A549 (cell line): ENCODE measurements at regions not wholly inside any gene's neighbourhood (a gene's known extent, or its start where the extent isn't known, plus 50 kb on each side); places are given as distances from the start of the nearest gene placed in this dataset.
"Not testable (repeated sequence)": the region's sequence is repeated elsewhere in the genome, so short reads cannot be mapped to it uniquely, and the experiment has no call there.

Experiments
- ATAC-seq, 2 experiments: fragments of 200-7000 bp in 1 of 2; fragments of >200 bp in 1 of 2; cut with Nextera tagmentation in 1 of 2; cut with Tn5 transposase in 1 of 2; 3 replicates each; pipeline versions ENCODE4 v1.8.0 to v1.9.1; 2018 to 2020; ENCODE audit warnings: mild to moderate bottlenecking in 1 of 2, moderate library complexity in 1 of 2
- CTCF ChIA-PET: fragments of 300-600 bp; sonication (Branson Sonifier 250); formaldehyde crosslinking; extraction: SDS; loops from one replicate; lab custom pipeline; 2021; ENCODE audit warnings: antibody characterized with exemption, inconsistent platforms; lab: Yijun Ruan, JAX
- POLR2A ChIA-PET: fragments of 350-600 bp; formaldehyde crosslinking; extraction: SDS; loops from one replicate; lab custom pipeline; 2021; ENCODE audit warnings: antibody characterized with exemption, inconsistent platforms; lab: Yijun Ruan, JAX
- DNase-seq, 2 experiments: peaks; one replicate each; pipeline versions ENCODE4 v3.0.0 to v3.0.0-alpha.2; 2011 to 2016; ENCODE audit warnings: low read depth in 1 of 2, low spot score in 1 of 2
- FAIRE-seq: peaks from 2 replicates; lab custom pipeline; 2011; peaks lifted over from hg19 to GRCh38; lab: Jason Lieb, UNC
- H3K27ac ChIP-seq, 2 experiments: fragments of >200 bp; sonication (Bioruptor Twin); formaldehyde crosslinking; 3 replicates each; pipeline ENCODE4 v1.5.1; 2016 to 2017
- H3K4me1 ChIP-seq: fragments of >200 bp; sonication (Bioruptor Twin); formaldehyde crosslinking; 3 replicates; pipeline ENCODE4 v1.6.1; 2016
- H3K4me2 ChIP-seq: fragments of >200 bp; sonication (Bioruptor Twin); formaldehyde crosslinking; 3 replicates; pipeline ENCODE4 v1.6.1; 2016
- H3K4me3 ChIP-seq: fragments of >200 bp; sonication (Bioruptor Twin); formaldehyde crosslinking; 3 replicates; pipeline ENCODE4 v1.5.1; 2016
- H3K9me3 ChIP-seq: fragments of >200 bp; sonication (Bioruptor Twin); formaldehyde crosslinking; 3 replicates; pipeline ENCODE4 v1.6.1; 2016
- ATOH8 ChIP-seq: fragments of 250-450 bp; sonication (Bioruptor Pico); IDR thresholded peaks from 2 replicates; pipeline ENCODE4 v1.5.0; 2020; ENCODE audit warnings: low read depth, mild to moderate bottlenecking, moderate library complexity
- BCL3 ChIP-seq: fragments of >200 bp; sonication (Bioruptor Twin); formaldehyde crosslinking; IDR thresholded peaks from 3 replicates; pipeline ENCODE4 v1.6.1; 2016
- BHLHE40 ChIP-seq: IDR thresholded peaks from 2 replicates; pipeline ENCODE4 v1.6.1; 2012; ENCODE audit warnings: low read depth, low read length, inconsistent platforms
- E2F6 ChIP-seq: IDR thresholded peaks from 2 replicates; pipeline ENCODE4 v1.6.1; 2012; ENCODE audit warnings: low read depth, borderline replicate concordance
- EHMT2 ChIP-seq: fragments of 200-600 bp; sonication (generic); IDR thresholded peaks from 2 replicates; pipeline ENCODE4 v1.6.1; 2016; ENCODE audit warnings: antibody characterized with exemption, low read depth, mild to moderate bottlenecking, moderate library complexity
- ELK1 ChIP-seq: fragments of 150-350 bp; IDR thresholded peaks from 2 replicates; pipeline ENCODE4 v1.6.1; 2014; ENCODE audit warnings: low read depth, mild to moderate bottlenecking, low read length
- ESRRA ChIP-seq: fragments of 150-350 bp; IDR thresholded peaks from 2 replicates; pipeline ENCODE4 v1.6.1; 2014; ENCODE audit warnings: mild to moderate bottlenecking, low read length, borderline replicate concordance
- FOSB ChIP-seq: fragments of 250-450 bp; sonication (Bioruptor Pico); IDR thresholded peaks from 2 replicates; pipeline ENCODE4 v1.5.0; 2020; ENCODE audit warnings: mild to moderate bottlenecking, moderate library complexity
- FOSL2 ChIP-seq, 2 experiments: fragments of 450-650 bp in 1 of 2; fragments of >200 bp in 1 of 2; sonication (Bioruptor Twin) in 1 of 2; formaldehyde crosslinking; IDR thresholded peaks; 2 replicates each; pipeline versions ENCODE4 v1.5.0 to v1.6.1; 2016 to 2020; ENCODE audit warnings: mild to moderate bottlenecking in 1 of 2, moderate library complexity in 1 of 2
- FOXS1 ChIP-seq: fragments of 250-450 bp; sonication (Bioruptor Pico); IDR thresholded peaks from 2 replicates; pipeline ENCODE4 v1.5.0; 2020; ENCODE audit warnings: mild to moderate bottlenecking, moderate library complexity
- GATA3 ChIP-seq: IDR thresholded peaks from 2 replicates; pipeline ENCODE4 v1.6.1; 2012; ENCODE audit warnings: borderline replicate concordance
- HES2 ChIP-seq: fragments of >200 bp; sonication (Bioruptor Twin); formaldehyde crosslinking; IDR thresholded peaks from 2 replicates; pipeline ENCODE4 v1.6.1; 2016
- JUNB ChIP-seq: fragments of >200 bp; sonication (Bioruptor Twin); formaldehyde crosslinking; IDR thresholded peaks from 2 replicates; pipeline ENCODE4 v1.6.1; 2016
- KDM1A ChIP-seq: fragments of 200-600 bp; sonication (generic); IDR thresholded peaks from 2 replicates; pipeline ENCODE4 v1.6.1; 2016; ENCODE audit warnings: low read depth, mild to moderate bottlenecking
- NFE2L2 ChIP-seq: fragments of 150-350 bp; conservative IDR thresholded peaks from 2 replicates; pipeline ENCODE4 v1.6.1; 2014; ENCODE audit warnings: low read length
- NPAS2 ChIP-seq: fragments of 250-450 bp; sonication (Bioruptor Pico); IDR thresholded peaks from 2 replicates; pipeline ENCODE4 v1.8.0; 2022; ENCODE audit warnings: mild to moderate bottlenecking, moderate library complexity, borderline replicate concordance
- PHF8 ChIP-seq: fragments of 200-600 bp; sonication (generic); IDR thresholded peaks from 2 replicates; pipeline ENCODE4 v1.6.1; 2016; ENCODE audit warnings: low read depth, mild to moderate bottlenecking, antibody characterized with exemption, moderate library complexity, borderline replicate concordance
- POLR2AphosphoS2 ChIP-seq: conservative IDR thresholded peaks from 2 replicates; pipeline ENCODE4 v1.6.1; 2012; ENCODE audit warnings: low read length, improper control_type of control experiment, inconsistent platforms
- RCOR1 ChIP-seq: fragments of 150-350 bp; IDR thresholded peaks from 2 replicates; pipeline ENCODE4 v1.6.1; 2014; ENCODE audit warnings: antibody characterized with exemption, low read length, low read depth
- RFX5 ChIP-seq: fragments of 450-650 bp; IDR thresholded peaks from 2 replicates; pipeline ENCODE4 v1.7.1; 2014; ENCODE audit warnings: antibody characterized with exemption, mild to moderate bottlenecking, moderate library complexity
- RNF2 ChIP-seq: fragments of 200-600 bp; sonication (generic); IDR thresholded peaks from 2 replicates; pipeline ENCODE4 v1.6.1; 2016; ENCODE audit warnings: low read depth, mild to moderate bottlenecking, antibody characterized with exemption, moderate library complexity, borderline replicate concordance
- SMC3 ChIP-seq: fragments of >200 bp; sonication (Bioruptor Twin); formaldehyde crosslinking; IDR thresholded peaks from 3 replicates; pipeline ENCODE4 v1.6.1; 2018; ENCODE audit warnings: inconsistent platforms
- SREBF2 ChIP-seq: fragments of 450-650 bp; IDR thresholded peaks from 2 replicates; pipeline ENCODE4 v1.6.1; 2014; ENCODE audit warnings: mild to moderate bottlenecking, moderate library complexity
- TFCP2L1 ChIP-seq: fragments of 250-450 bp; sonication (Bioruptor Pico); IDR thresholded peaks from 2 replicates; pipeline ENCODE4 v1.5.0; 2021; ENCODE audit warnings: mild to moderate bottlenecking
- USF2 ChIP-seq: fragments of 450-650 bp; IDR thresholded peaks from 2 replicates; pipeline ENCODE4 v1.6.1; 2014; ENCODE audit warnings: antibody characterized with exemption
- ZNF302 ChIP-seq: fragments of 250-450 bp; sonication (Bioruptor Pico); IDR thresholded peaks from 2 replicates; pipeline ENCODE4 v1.9.0; 2021; ENCODE audit warnings: inconsistent platforms, mild to moderate bottlenecking, moderate library complexity
- WGBS: methylation state at CpG from one replicate; pipeline ENCODE4 v1.1.6; 2017; ENCODE audit errors: missing lambda C conversion rate; 5-methylcytosine and 5-hydroxymethylcytosine counted together

GRCh38 chr1:208737161-208737560 is 493.0 kb upstream of the PLXNA2 start:
- Histone ChIP-seq H3K4me2 (no peak overlapping the region), H3K4me3 (no peak overlapping the region), H3K9me3 (no peaks in the 10 kb centered on the region), H3K27ac (no peak overlapping the region), H3K4me1 (no peaks in the 10 kb centered on the region)
- POLR2A ChIA-PET = no interaction called here
- CTCF ChIA-PET = no interaction called here
- no peak for FAIRE-seq
- TF ChIP-seq PHF8 (no peak), ZNF302 (CRISPR knock-in tag) (no peak), JUNB (no peak), GATA3 (no peak), KDM1A (no peak), FOXS1 (CRISPR knock-in tag) (no peak), BHLHE40 (no peak), ATOH8 (CRISPR knock-in tag) (no peak), USF2 (no peak), NPAS2 (no peak), RNF2 (no peak), SREBF2 (no peak)
- WGBS = 47% methylated on average over 4 of the region's 4 CpGs
- no peak for ATAC-seq
- DNase-seq = no peak

- no peaks in the 10 kb centered on the region for H3K9me3 ChIP-seq
- POLR2A ChIA-PET = no interaction called here
- no peak overlapping the region for H3K4me2 ChIP-seq
- CTCF ChIA-PET = no interaction called here
- FAIRE-seq = no peak
- DNase-seq = no peak
- no peak for ATAC-seq
- H3K4me3 ChIP-seq = no peak overlapping the region
- H3K27ac ChIP-seq = no peak overlapping the region
- H3K4me1 ChIP-seq = no peaks in the 10 kb centered on the region
- no peak for TF ChIP-seq ELK1
- no peak for TF ChIP-seq NFE2L2
- TF ChIP-seq KDM1A = no peak
- no peak for TF ChIP-seq BCL3
- TF ChIP-seq POLR2AphosphoS2 = no peak
- no peak for TF ChIP-seq RFX5
- no peak for TF ChIP-seq TFCP2L1 (CRISPR knock-in tag)
- no peak for TF ChIP-seq SREBF2
- TF ChIP-seq RCOR1 = no peak
- no peak for TF ChIP-seq E2F6
- TF ChIP-seq PHF8 = no peak
- no peak for TF ChIP-seq ZNF302 (CRISPR knock-in tag)
- no peak for TF ChIP-seq ESRRA
- no peak for TF ChIP-seq EHMT2
- no peak for TF ChIP-seq FOSL2 (IDR thresholded peaks at IDR 0.05)
- no peak for TF ChIP-seq FOSL2 (CRISPR knock-in tag; IDR thresholded peaks at IDR 0.05)
- TF ChIP-seq BHLHE40 = no peak
- no peak for TF ChIP-seq FOSB (CRISPR knock-in tag)
- no peak for TF ChIP-seq HES2
- TF ChIP-seq SMC3 = no peak
- 29% methylated on average over 4 of the region's 4 CpGs for WGBS
These were observed 493.7 kb upstream of the PLXNA2 start for GRCh38 chr1:208737922-208738321.

GRCh38 chr1:208739636-208740035 is 495.5 kb upstream of the PLXNA2 start:
- H3K4me3 ChIP-seq, FAIRE-seq, H3K4me1 ChIP-seq, POLR2A ChIA-PET, H3K9me3 ChIP-seq, H3K4me2 ChIP-seq, CTCF ChIA-PET, H3K27ac ChIP-seq, ATAC-seq, DNase-seq: not testable (repeated sequence)
- WGBS = 71% methylated on average over 8 of the region's 20 CpGs
